ENCODE measurements at regions not wholly inside any gene's neighbourhood (a gene's known extent, or its start where the extent isn't known, plus 50 kb on each side); places are given as distances from the start of the nearest gene placed in this dataset.

GRCh38 chr10:124325998-124326636 is 92.6 kb downstream of the OAT start:
- H2AFZ ChIP-seq (ENCODE audit: low read depth, low read length, poor library complexity, severe bottlenecking), result no peak overlapping the region
- POLR2A ChIA-PET, result no interaction called here
- RAD21 ChIA-PET (ENCODE audit: low non-redundant PET in 1 of 2, low total read pairs in 2 of 2, uncharacterized antibody in 2 of 2, unreplicated experiment in 2 of 2), result no interaction called here
- CTCF ChIA-PET, result no interaction called here
- no peak overlapping the region for H3K27ac ChIP-seq (ENCODE audit: low read depth, low read length)
- no peaks in the 10 kb centered on the region for H3K36me3 ChIP-seq (ENCODE audit: control insufficient read depth in 1 of 2, insufficient read depth in 2 of 2, low read length in 2 of 2)
- no peaks in the 10 kb centered on the region for H3K9me2 ChIP-seq (ENCODE audit: insufficient read depth)
- H3K27me3 ChIP-seq (ENCODE audit: insufficient read depth, low read length), result peaks cover 4% of the 10 kb centered on the region; the same call in 1 of the 2 replicates
- no TSS peak for BruUV-seq (replicated peaks)
- H3K79me2 ChIP-seq (ENCODE audit: insufficient read depth, low read length), result no peaks in the 10 kb centered on the region
- ATAC-seq (no peak), DNase-seq (ENCODE audit: low read depth, low spot score) (no peak)
- no peak overlapping the region for H3K4me3 ChIP-seq (replicated peaks in 1 of 2; ENCODE audit: low read depth in 1 of 2, low read length in 2 of 2)
- no peaks in the 10 kb centered on the region for H3K9me3 ChIP-seq (ENCODE audit: control insufficient read depth in 1 of 2, insufficient read depth in 1 of 2, low read depth in 1 of 2, low read length in 2 of 2)
- TF ChIP-seq RAD21 (IDR thresholded peaks at IDR 0.05; ENCODE audit: low read depth) (no peak), TCF7L2 (IDR thresholded peaks at IDR 0.05; ENCODE audit: borderline replicate concordance, extremely low read depth, insufficient read depth, insufficient read length) (no peak), SIN3A (IDR thresholded peaks at IDR 0.05; ENCODE audit: low read depth) (no peak), ZBTB33 (IDR thresholded peaks at IDR 0.05; ENCODE audit: extremely low read depth, insufficient replicate concordance, low read length) (no peak), YY1 (IDR thresholded peaks at IDR 0.05; ENCODE audit: extremely low read depth, insufficient replicate concordance, low read depth, low read length) (no peak), ATF3 (IDR thresholded peaks at IDR 0.05) (no peak), ZNF274 (IDR thresholded peaks at IDR 0.05; ENCODE audit: low read depth, low read length) (no peak), EGR1 (IDR thresholded peaks at IDR 0.05; ENCODE audit: low read depth) (no peak), POLR2AphosphoS5 (IDR thresholded peaks at IDR 0.05; ENCODE audit: low read depth, low read length) (no peak), JUND (IDR thresholded peaks at IDR 0.05) (no peak), SP1 (IDR thresholded peaks at IDR 0.05; ENCODE audit: low read depth) (no peak), EZH2phosphoT487 (IDR thresholded peaks at IDR 0.05; ENCODE audit: borderline replicate concordance) (no peak), ELF1 (IDR thresholded peaks at IDR 0.05; ENCODE audit: borderline replicate concordance, low read depth) (no peak), POLR2A (IDR thresholded peaks at IDR 0.05; ENCODE audit: borderline replicate concordance, extremely low read depth, insufficient read depth, insufficient read length) (no peak), SRF (IDR thresholded peaks at IDR 0.05; ENCODE audit: low read depth) (no peak), CTCF (IDR thresholded peaks at IDR 0.05 in 2 of 3, conservative IDR thresholded peaks at IDR 0.05 in 1 of 3; ENCODE audit: borderline replicate concordance in 1 of 3, insufficient read depth in 1 of 3, low read depth in 2 of 3, low read length in 2 of 3) (no peak)
- H3K4me1 ChIP-seq (ENCODE audit: control insufficient read depth in 1 of 2, insufficient read depth in 2 of 2, low read length in 2 of 2), result no peaks in the 10 kb centered on the region
- intact Hi-C loops (cut with micrococcal nuclease), result no loop called here
- no peaks in the 10 kb centered on the region for H4K20me1 ChIP-seq (ENCODE audit: insufficient read depth)
- no peak overlapping the region for H3K4me2 ChIP-seq (ENCODE audit: low read length)
- H3K9ac ChIP-seq (ENCODE audit: low read length), result no peak overlapping the region
